ENCODE measurements at regions not wholly inside any gene's neighbourhood (a gene's known extent, or its start where the extent isn't known, plus 50 kb on each side); places are given as distances from the start of the nearest gene placed in this dataset.

DNA sequence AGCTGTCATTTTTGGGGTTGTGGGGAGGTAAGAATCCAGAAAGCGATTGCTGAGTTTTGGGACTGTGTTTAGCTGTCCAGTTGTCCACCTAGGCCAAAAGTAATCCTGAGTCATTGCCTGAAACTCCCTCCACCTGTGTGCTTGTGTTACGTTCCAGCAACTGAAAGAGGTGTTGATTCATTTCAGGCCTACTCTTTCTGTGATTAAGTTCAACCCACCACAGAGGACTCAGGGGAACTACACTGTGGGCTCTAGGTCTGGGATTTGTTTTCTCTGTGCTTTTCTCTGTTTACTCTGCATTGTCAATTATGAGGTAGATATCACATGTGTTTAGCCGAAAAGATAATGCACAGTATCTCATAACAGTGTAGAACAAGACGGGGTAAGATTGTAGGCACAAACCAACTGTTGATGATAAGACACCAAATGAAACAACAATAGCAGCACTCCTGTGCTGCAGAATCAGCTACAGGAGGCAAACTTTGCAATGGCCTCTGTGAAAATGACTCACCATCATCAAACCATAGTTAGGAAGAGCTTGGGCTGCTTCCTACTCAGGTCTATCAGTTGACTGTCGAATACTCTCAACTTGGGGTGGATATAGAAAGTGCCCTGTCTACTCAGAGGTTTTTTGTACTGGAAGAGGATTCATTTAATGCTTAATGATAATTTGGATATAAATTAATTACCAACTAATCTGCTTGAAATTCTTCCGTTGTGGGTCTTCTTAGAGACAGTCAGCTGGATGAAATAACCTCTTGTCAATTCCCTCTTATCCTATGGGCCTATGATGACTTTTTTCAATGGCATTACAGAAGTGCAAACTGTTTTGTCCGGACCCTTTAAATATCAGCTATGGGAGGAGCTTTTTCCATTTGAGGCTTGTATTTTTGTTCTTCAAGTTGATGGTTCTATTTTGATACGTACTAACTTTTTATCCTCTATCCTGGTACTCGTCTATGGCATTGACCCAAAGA is 385.9 kb downstream of the BMP4 start:
- ChIA-PET CTCF (ENCODE audit: low intra/inter-chr PET ratio) (no interaction called here), POLR2A (no interaction called here)
- Histone ChIP-seq H3K27me3 (ENCODE audit: control insufficient read depth in 2 of 2, insufficient read depth in 2 of 2, low read length in 2 of 2) (no peaks in the 10 kb centered on the region), H3K9me3 (replicated peaks; ENCODE audit: control insufficient read depth, insufficient read depth, low read depth, low read length) (no peaks in the 10 kb centered on the region), H3K4me1 (replicated peaks in 1 of 2; ENCODE audit: control insufficient read depth in 2 of 2, insufficient read depth in 2 of 2, low read length in 2 of 2) (no peaks in the 10 kb centered on the region), H3K36me3 (ENCODE audit: control insufficient read depth, insufficient read depth, low read length) (no peaks in the 10 kb centered on the region), H3K9ac (ENCODE audit: insufficient read depth in 1 of 2, low read depth in 2 of 2, low read length in 2 of 2) (no peak overlapping the region), H3K79me2 (ENCODE audit: control insufficient read depth, insufficient read depth, low read length) (no peaks in the 10 kb centered on the region), H2AFZ (ENCODE audit: low read depth, low read length) (no peak overlapping the region), H3K27ac (ENCODE audit: extremely low read depth, low read depth, low read length) (no peak overlapping the region), H3K9me1 (ENCODE audit: control insufficient read depth, insufficient read depth, low read length) (no peaks in the 10 kb centered on the region), H4K20me1 (replicated peaks; ENCODE audit: control insufficient read depth, insufficient read depth, low read length) (no peaks in the 10 kb centered on the region), H3K4me3 (no peak overlapping the region), H3K4me2 (ENCODE audit: insufficient read depth, low read length) (no peak overlapping the region)
- FAIRE-seq = no peak
- no peak for ATAC-seq
- in situ Hi-C loops (cut with MboI) (no loop called here), intact Hi-C loops (cut with micrococcal nuclease) (no loop called here)
- BruUV-seq (replicated peaks) = no TSS peak
- 1% methylated on average over 8 of the region's 9 CpGs for WGBS (ENCODE audit: insufficient coverage, low coverage, missing lambda C conversion rate)
- no peak for DNase-seq (ENCODE audit: extremely low read depth in 1 of 4, low spot score in 3 of 4)
- TF ChIP-seq, protein P1, sequence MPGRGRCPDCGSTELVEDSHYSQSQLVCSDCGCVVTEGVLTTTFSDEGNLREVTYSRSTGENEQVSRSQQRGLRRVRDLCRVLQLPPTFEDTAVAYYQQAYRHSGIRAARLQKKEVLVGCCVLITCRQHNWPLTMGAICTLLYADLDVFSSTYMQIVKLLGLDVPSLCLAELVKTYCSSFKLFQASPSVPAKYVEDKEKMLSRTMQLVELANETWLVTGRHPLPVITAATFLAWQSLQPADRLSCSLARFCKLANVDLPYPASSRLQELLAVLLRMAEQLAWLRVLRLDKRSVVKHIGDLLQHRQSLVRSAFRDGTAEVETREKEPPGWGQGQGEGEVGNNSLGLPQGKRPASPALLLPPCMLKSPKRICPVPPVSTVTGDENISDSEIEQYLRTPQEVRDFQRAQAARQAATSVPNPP (IDR thresholded peaks at IDR 0.05; ENCODE audit: borderline replicate concordance, insufficient read depth, insufficient read length) = no peak
- no peak for TF ChIP-seq IRF2 (CRISPR knock-in tag; IDR thresholded peaks at IDR 0.05)
- no peak for TF ChIP-seq ID3 (CRISPR knock-in tag; IDR thresholded peaks at IDR 0.05)
- TF ChIP-seq ID3 (tag; IDR thresholded peaks at IDR 0.05) = no peak
- no peak for TF ChIP-seq COPS2 (conservative IDR thresholded peaks at IDR 0.05)
- TF ChIP-seq, protein P2, sequence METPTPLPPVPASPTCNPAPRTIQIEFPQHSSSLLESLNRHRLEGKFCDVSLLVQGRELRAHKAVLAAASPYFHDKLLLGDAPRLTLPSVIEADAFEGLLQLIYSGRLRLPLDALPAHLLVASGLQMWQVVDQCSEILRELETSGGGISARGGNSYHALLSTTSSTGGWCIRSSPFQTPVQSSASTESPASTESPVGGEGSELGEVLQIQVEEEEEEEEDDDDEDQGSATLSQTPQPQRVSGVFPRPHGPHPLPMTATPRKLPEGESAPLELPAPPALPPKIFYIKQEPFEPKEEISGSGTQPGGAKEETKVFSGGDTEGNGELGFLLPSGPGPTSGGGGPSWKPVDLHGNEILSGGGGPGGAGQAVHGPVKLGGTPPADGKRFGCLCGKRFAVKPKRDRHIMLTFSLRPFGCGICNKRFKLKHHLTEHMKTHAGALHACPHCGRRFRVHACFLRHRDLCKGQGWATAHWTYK (CRISPR knock-in tag; IDR thresholded peaks at IDR 0.05) = no peak
- no peak for TF ChIP-seq SMAD4 (CRISPR knock-in tag; conservative IDR thresholded peaks at IDR 0.05)
- TF ChIP-seq TEAD2 (tag; IDR thresholded peaks at IDR 0.05) = no peak
- TF ChIP-seq, protein P3, sequence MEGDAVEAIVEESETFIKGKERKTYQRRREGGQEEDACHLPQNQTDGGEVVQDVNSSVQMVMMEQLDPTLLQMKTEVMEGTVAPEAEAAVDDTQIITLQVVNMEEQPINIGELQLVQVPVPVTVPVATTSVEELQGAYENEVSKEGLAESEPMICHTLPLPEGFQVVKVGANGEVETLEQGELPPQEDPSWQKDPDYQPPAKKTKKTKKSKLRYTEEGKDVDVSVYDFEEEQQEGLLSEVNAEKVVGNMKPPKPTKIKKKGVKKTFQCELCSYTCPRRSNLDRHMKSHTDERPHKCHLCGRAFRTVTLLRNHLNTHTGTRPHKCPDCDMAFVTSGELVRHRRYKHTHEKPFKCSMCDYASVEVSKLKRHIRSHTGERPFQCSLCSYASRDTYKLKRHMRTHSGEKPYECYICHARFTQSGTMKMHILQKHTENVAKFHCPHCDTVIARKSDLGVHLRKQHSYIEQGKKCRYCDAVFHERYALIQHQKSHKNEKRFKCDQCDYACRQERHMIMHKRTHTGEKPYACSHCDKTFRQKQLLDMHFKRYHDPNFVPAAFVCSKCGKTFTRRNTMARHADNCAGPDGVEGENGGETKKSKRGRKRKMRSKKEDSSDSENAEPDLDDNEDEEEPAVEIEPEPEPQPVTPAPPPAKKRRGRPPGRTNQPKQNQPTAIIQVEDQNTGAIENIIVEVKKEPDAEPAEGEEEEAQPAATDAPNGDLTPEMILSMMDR (IDR thresholded peaks at IDR 0.05 in 2 of 3, conservative IDR thresholded peaks at IDR 0.05 in 1 of 3; ENCODE audit: insufficient read depth in 2 of 3, low read depth in 1 of 3, low read length in 3 of 3) = no peak
- no peak for TF ChIP-seq CBX5 (IDR thresholded peaks at IDR 0.05; ENCODE audit: borderline replicate concordance, low read depth)
- no peak for TF ChIP-seq SP2 (IDR thresholded peaks at IDR 0.05; ENCODE audit: extremely low read depth, low read depth, low read length, poor library complexity, severe bottlenecking)
- TF ChIP-seq KLF16 (IDR thresholded peaks at IDR 0.05) = no peak
- no peak for TF ChIP-seq ZFX (CRISPR knock-in tag; IDR thresholded peaks at IDR 0.05)
